Transverse colon (tissue), 4 donors: ENCODE measurements at regions not wholly inside any gene's neighbourhood (a gene's known extent, or its start where the extent isn't known, plus 50 kb on each side); places are given as distances from the start of the nearest gene placed in this dataset.

ENCODE experiments used
- DNase-seq: peaks from one replicate; pipeline ENCODE4 v3.0.0-alpha.2; 2019
- H3K27ac ChIP-seq, 4 donors: fragments of 200-600 bp; sonication (generic); 2 replicates each; pipeline ENCODE4 v1.5.1; 2016 to 2018; ENCODE audit warnings: inconsistent platforms in 4 of 4
- H3K27me3 ChIP-seq: fragments of 200-600 bp; sonication (generic); 2 replicates; pipeline ENCODE4 v1.5.1; 2017; ENCODE audit warnings: inconsistent platforms
- H3K36me3 ChIP-seq, 4 donors: fragments of 200-600 bp; sonication (generic); 2 replicates each; pipeline ENCODE4 v1.5.1; 2017 to 2019; ENCODE audit warnings: inconsistent platforms in 4 of 4
- H3K4me1 ChIP-seq, 4 donors: fragments of 200-600 bp; sonication (generic); 2 replicates each; pipeline ENCODE4 v1.5.1; 2017 to 2020; ENCODE audit warnings: inconsistent platforms in 4 of 4
- H3K4me3 ChIP-seq, 4 donors: fragments of 200-600 bp; sonication (generic); 1 replicate in 1 of 4; 2 replicates in 3 of 4; pipeline versions ENCODE4 v1.5.1 to v1.6.1; 2017 to 2019; ENCODE audit warnings: inconsistent platforms in 4 of 4
- H3K9me3 ChIP-seq, 2 donors: fragments of 200-600 bp; sonication (generic); 2 replicates each; pipeline ENCODE4 v1.5.1; 2017 to 2019; ENCODE audit warnings: inconsistent platforms in 2 of 2
- CTCF ChIP-seq, 5 experiments: fragments of 200-600 bp in 3 of 5; fragments of 450-650 bp in 2 of 5; sonication (generic) in 3 of 5; IDR thresholded peaks; 1 replicate in 2 of 5; 2 replicates in 3 of 5; pipeline ENCODE4 v1.5.1; 2016 to 2017; ENCODE audit warnings: antibody characterized with exemption in 5 of 5, inconsistent platforms in 3 of 5, mild to moderate bottlenecking in 2 of 5, moderate library complexity in 1 of 5
- EP300 ChIP-seq: sonication (generic); formaldehyde crosslinking; IDR thresholded peaks from one replicate; pipeline ENCODE4 v1.6.1; 2017; ENCODE audit warnings: antibody characterized with exemption, low read depth
- POLR2A ChIP-seq: fragments of 450-650 bp; IDR thresholded peaks from one replicate; pipeline ENCODE4 v1.6.1; 2016; ENCODE audit warnings: antibody characterized with exemption, mild to moderate bottlenecking, moderate library complexity
- POLR2AphosphoS5 ChIP-seq, 3 donors: sonication (generic); formaldehyde crosslinking; IDR thresholded peaks; one replicate each; pipeline ENCODE4 v1.6.1; 2016; ENCODE audit warnings: antibody characterized with exemption in 3 of 3
- WGBS, 2 donors: methylation state at CpG; one replicate each; pipeline ENCODE4 v1.1.5; 2018; ENCODE audit warnings: low coverage in 1 of 2; 5-methylcytosine and 5-hydroxymethylcytosine counted together
- in situ Hi-C, 4 donors: fragments of 200-750 bp; cut with MboI; loops; one replicate each; pipeline versions ENCODE4 v1.15.0 to v1.15.1; 2017; ENCODE audit warnings: low sequenced_read_pairs in 3 of 4, low pct_ligation_motif_present in 1 of 4, low pct_unique_long_range_greater_than_20kb in 1 of 4
- intact Hi-C: fragments of 100-400 bp; cut with DNase I; formaldehyde crosslinking; loops from one replicate; pipeline ENCODE4 v1.15.1; 2023; ENCODE audit warnings: low total_unique reads

GRCh38 chr19:30672926-30673325, 300.7 kb downstream of the ZNF536 start:
- H3K9me3 ChIP-seq, result no peaks in the 10 kb centered on the region
- whole genome bisulfite sequencing, 2 donors, result 45 to 81% methylated on average over 2 to 5 of the region's 5 CpGs
- peaks cover 14% of the 10 kb centered on the region for H3K27me3 ChIP-seq
- no peak for DNase-seq
- intact Hi-C loops, result no loop called here
- H3K4me3 ChIP-seq, result no peak overlapping the region
- H3K27ac ChIP-seq, result no peak overlapping the region
- in situ Hi-C loops, result loop anchor here in 3 of 4 donors (10.0 to 25.0 kb wide), 4 partner anchors 911 to 1562 kb away; no protein-coding TSS in a partner anchor
- TF ChIP-seq POLR2A (no peak), EP300 (no peak), POLR2AphosphoS5 (IDR thresholded peaks at IDR 0.05) (no peak), CTCF (IDR thresholded peaks at IDR 0.05) (no peak)
- no peaks in the 10 kb centered on the region for H3K36me3 ChIP-seq
- H3K4me1 ChIP-seq, result peaks cover 0 to 4% (median 0%) of the 10 kb centered on the region in 4 donors

- Histone ChIP-seq H3K27me3 (peaks cover 14% of the 10 kb centered on the region), H3K27ac (no peak overlapping the region), H3K4me1 (peaks cover 0 to 4% (median 0%) of the 10 kb centered on the region in 4 donors), H3K4me3 (no peak overlapping the region), H3K36me3 (no peaks in the 10 kb centered on the region), H3K9me3 (no peaks in the 10 kb centered on the region)
- 67 to 76% methylated on average over 2 to 9 of the region's 9 CpGs for WGBS, 2 donors
- intact Hi-C loops (no loop called here), in situ Hi-C loops (loop anchor here in 3 of 4 donors (10.0 to 25.0 kb wide), 4 partner anchors 909 to 1563 kb away; no protein-coding TSS in a partner anchor)
- DNase-seq, result no peak
- TF ChIP-seq POLR2A, result no peak
- no peak for TF ChIP-seq EP300
- TF ChIP-seq POLR2AphosphoS5 (IDR thresholded peaks at IDR 0.05), result no peak
- no peak for TF ChIP-seq CTCF (IDR thresholded peaks at IDR 0.05)
Measured at GRCh38 chr19:30671622-30672051, 299.5 kb downstream of the ZNF536 start.

- Histone ChIP-seq H3K4me3 (no peak overlapping the region), H3K9me3 (no peaks in the 10 kb centered on the region), H3K36me3 (no peaks in the 10 kb centered on the region), H3K27ac (no peak overlapping the region), H3K4me1 (peaks cover 0 to 4% (median 0%) of the 10 kb centered on the region in 4 donors), H3K27me3 (peaks cover 14% of the 10 kb centered on the region)
- in situ Hi-C loops (loop anchor here in 3 of 4 donors (10.0 to 25.0 kb wide), 4 partner anchors 909 to 1564 kb away; no protein-coding TSS in a partner anchor), intact Hi-C loops (no loop called here)
- TF ChIP-seq POLR2A (no peak), EP300 (no peak), POLR2AphosphoS5 (IDR thresholded peaks at IDR 0.05) (no peak), CTCF (IDR thresholded peaks at IDR 0.05) (no peak)
- DNase-seq, result no peak
- WGBS, 2 donors, result 84% methylated on average over 3 of the region's 3 CpGs; no CpG with 5 or more reads in 1 of the 2 donors
Measured at GRCh38 chr19:30671367-30671619, 299.1 kb downstream of the ZNF536 start.

GRCh38 chr19:30670562-30671366, 298.6 kb downstream of the ZNF536 start:
- H3K4me1 ChIP-seq, result peaks cover 0 to 4% (median 0%) of the 10 kb centered on the region in 4 donors
- H3K9me3 ChIP-seq, result no peaks in the 10 kb centered on the region
- intact Hi-C loops (no loop called here), in situ Hi-C loops (loop anchor here in 3 of 4 donors (10.0 to 25.0 kb wide), 4 partner anchors 908 to 1564 kb away; no protein-coding TSS in a partner anchor)
- no peak overlapping the region for H3K4me3 ChIP-seq
- H3K36me3 ChIP-seq, result no peaks in the 10 kb centered on the region
- DNase-seq, result no peak
- TF ChIP-seq EP300, result no peak
- no peak for TF ChIP-seq POLR2AphosphoS5 (IDR thresholded peaks at IDR 0.05)
- TF ChIP-seq CTCF (IDR thresholded peaks at IDR 0.05), result no peak
- no peak for TF ChIP-seq POLR2A
- peaks cover 14% of the 10 kb centered on the region for H3K27me3 ChIP-seq
- no peak overlapping the region for H3K27ac ChIP-seq
- WGBS, 2 donors, result 88 to 89% methylated on average over 5 to 17 of the region's 17 CpGs
